IMR-90 (cell line): ENCODE measurements at regions not wholly inside any gene's neighbourhood (a gene's known extent, or its start where the extent isn't known, plus 50 kb on each side); places are given as distances from the start of the nearest gene placed in this dataset.

ENCODE experiments used
- ATAC-seq: fragments of 200-7000 bp; cut with Tn5 transposase; 2 replicates; pipeline ENCODE4 v1.9.1; 2020; ENCODE audit warnings: low read depth, mild to moderate bottlenecking, moderate library complexity
- BruUV-seq: library from RNA; stranded (reverse); fragments of 400-500 nt; replicated peaks from 2 replicates; lab custom pipeline; 2021; lab: Mats Ljungman, UMichigan
- CTCF ChIA-PET: fragments of 300-600 bp; formaldehyde crosslinking; extraction: SDS; loops from one replicate; lab custom pipeline; 2021; ENCODE audit warnings: antibody characterized with exemption; lab: Yijun Ruan, JAX
- POLR2A ChIA-PET: fragments of 300-600 bp; sonication (Branson Sonifier 250); formaldehyde crosslinking; loops from one replicate; lab custom pipeline; 2022; ENCODE audit warnings: antibody characterized with exemption; ENCODE audit not compliant: unreplicated experiment; lab: Charles Lee
- DNase-seq: peaks from one replicate; pipeline ENCODE4 v3.0.0; 2013
- H2AFZ ChIP-seq: replicated peaks from 2 replicates; pipeline ENCODE3; 2013; ENCODE audit warnings: low read length, mild to moderate bottlenecking; ENCODE audit not compliant: poor library complexity
- H2AK5ac ChIP-seq: 2 replicates; pipeline ENCODE4 v1.6.1; 2013; ENCODE audit warnings: low read depth, low read length, inconsistent platforms
- H2AK9ac ChIP-seq: replicated peaks from 2 replicates; pipeline ENCODE3; 2013; ENCODE audit warnings: mild to moderate bottlenecking, low read depth, low read length, moderate library complexity; ENCODE audit not compliant: poor library complexity
- H2BK120ac ChIP-seq: 2 replicates; pipeline ENCODE4 v1.6.1; 2013; ENCODE audit warnings: low read depth, low read length, inconsistent platforms
- H2BK15ac ChIP-seq: 3 replicates; pipeline ENCODE4 v1.6.1; 2013; ENCODE audit warnings: low read depth, low read length, inconsistent platforms
- H2BK20ac ChIP-seq: 2 replicates; pipeline ENCODE4 v1.6.1; 2013; ENCODE audit warnings: low read depth, mild to moderate bottlenecking, inconsistent platforms, low read length, moderate library complexity
- H2BK5ac ChIP-seq: 2 replicates; pipeline ENCODE4 v1.6.1; 2013; ENCODE audit warnings: mild to moderate bottlenecking, low read depth, low read length, inconsistent platforms; ENCODE audit not compliant: poor library complexity, severe bottlenecking
- H3K14ac ChIP-seq: replicated peaks from 2 replicates; pipeline ENCODE4 v1.6.1; 2013; ENCODE audit warnings: low read depth, low read length, inconsistent platforms
- H3K18ac ChIP-seq: 2 replicates; pipeline ENCODE4 v1.6.1; 2013; ENCODE audit warnings: low read depth, low read length, control low read depth
- H3K23ac ChIP-seq: 2 replicates; pipeline ENCODE4 v1.6.1; 2013; ENCODE audit warnings: low read depth, low read length, inconsistent platforms
- H3K27ac ChIP-seq: 2 replicates; pipeline ENCODE4 v1.5.1; 2013; ENCODE audit warnings: mild to moderate bottlenecking, control low read depth, low read length; ENCODE audit not compliant: insufficient read depth
- H3K27me3 ChIP-seq: 2 replicates; pipeline ENCODE4 v1.6.1; 2013; ENCODE audit warnings: low read length; ENCODE audit not compliant: control insufficient read depth, insufficient read depth
- H3K36me3 ChIP-seq: 2 replicates; pipeline ENCODE4 v1.6.1; 2013; ENCODE audit warnings: low read length, mixed read lengths; ENCODE audit not compliant: control insufficient read depth, insufficient read depth
- H3K4ac ChIP-seq: 2 replicates; pipeline ENCODE4 v1.6.1; 2013; ENCODE audit warnings: low read depth, low read length, inconsistent platforms
- H3K4me1 ChIP-seq: 2 replicates; pipeline ENCODE4 v1.6.1; 2013; ENCODE audit warnings: low read length, mixed read lengths; ENCODE audit not compliant: control insufficient read depth, insufficient read depth
- H3K4me2 ChIP-seq: 2 replicates; pipeline ENCODE4 v1.6.1; 2013; ENCODE audit warnings: low read depth, mild to moderate bottlenecking, control low read depth, low read length, moderate library complexity
- H3K4me3 ChIP-seq: 2 replicates; pipeline ENCODE4 v1.5.1; 2013; ENCODE audit warnings: low read depth, mild to moderate bottlenecking, control low read depth, low read length, moderate library complexity; ENCODE audit not compliant: insufficient read depth
- H3K56ac ChIP-seq: 2 replicates; pipeline ENCODE4 v1.6.1; 2013; ENCODE audit warnings: low read length, inconsistent platforms; ENCODE audit not compliant: insufficient read depth; ENCODE audit errors: extremely low read depth
- H3K79me1 ChIP-seq, 2 experiments: 2 replicates each; pipeline ENCODE4 v1.6.1; 2013; ENCODE audit warnings: low read length in 2 of 2, inconsistent platforms in 1 of 2, low read depth in 1 of 2
- H3K9ac ChIP-seq: 2 replicates; pipeline ENCODE4 v1.6.1; 2013; ENCODE audit warnings: low read depth, low read length, control low read depth
- H3K9me1 ChIP-seq: 2 replicates; pipeline ENCODE4 v1.6.1; 2013; ENCODE audit warnings: low read length, inconsistent platforms; ENCODE audit not compliant: insufficient read depth
- H3K9me3 ChIP-seq: 2 replicates; pipeline ENCODE4 v1.6.1; 2013; ENCODE audit warnings: low read length; ENCODE audit not compliant: control insufficient read depth, insufficient read depth
- H4K20me1 ChIP-seq: 2 replicates; pipeline ENCODE4 v1.6.1; 2013; ENCODE audit warnings: low read length, inconsistent platforms; ENCODE audit not compliant: insufficient read depth
- H4K5ac ChIP-seq: 2 replicates; pipeline ENCODE4 v1.6.1; 2013; ENCODE audit warnings: mild to moderate bottlenecking, low read depth, low read length, control low read depth
- H4K8ac ChIP-seq, 2 experiments: 2 replicates each; pipeline ENCODE4 v1.6.1; 2013; ENCODE audit warnings: low read depth in 2 of 2, low read length in 2 of 2, control low read depth in 1 of 2, inconsistent platforms in 1 of 2
- H4K91ac ChIP-seq: 2 replicates; pipeline ENCODE4 v1.6.1; 2013; ENCODE audit warnings: low read depth, low read length, inconsistent platforms; ENCODE audit not compliant: insufficient read depth
- BHLHE40 ChIP-seq: fragments of 150-350 bp; IDR thresholded peaks from 2 replicates; pipeline ENCODE4 v1.6.1; 2016; ENCODE audit warnings: mild to moderate bottlenecking, low read depth, low read length
- CEBPB ChIP-seq: IDR thresholded peaks from 2 replicates; pipeline ENCODE4 v1.6.1; 2012; ENCODE audit warnings: low read depth, low read length, improper control_type of control experiment
- CHD1 ChIP-seq: IDR thresholded peaks from 2 replicates; pipeline ENCODE4 v1.6.1; 2012; ENCODE audit warnings: low read depth, low read length, improper control_type of control experiment
- ELK1 ChIP-seq: fragments of 150-350 bp; IDR thresholded peaks from 2 replicates; pipeline ENCODE4 v1.6.1; 2016; ENCODE audit warnings: low read depth, mild to moderate bottlenecking, low read length, moderate library complexity, borderline replicate concordance
- FOS ChIP-seq: fragments of 150-350 bp; IDR thresholded peaks from 2 replicates; pipeline ENCODE4 v1.6.1; 2016; ENCODE audit warnings: low read depth, low read length
- MXI1 ChIP-seq: IDR thresholded peaks from 2 replicates; pipeline ENCODE4 v1.6.1; 2012; ENCODE audit warnings: low read depth, mild to moderate bottlenecking, low read length, moderate library complexity, borderline replicate concordance
- NFE2L2 ChIP-seq: fragments of 150-350 bp; IDR thresholded peaks from 2 replicates; pipeline ENCODE4 v1.6.1; 2016; ENCODE audit warnings: low read depth, mild to moderate bottlenecking, low read length
- POLR2A ChIP-seq: IDR thresholded peaks from 2 replicates; pipeline ENCODE4 v1.6.1; 2012; ENCODE audit warnings: mild to moderate bottlenecking, low read depth, low read length
- RAD21 ChIP-seq: IDR thresholded peaks from 2 replicates; pipeline ENCODE4 v1.6.1; 2012; ENCODE audit warnings: low read length, improper control_type of control experiment
- RCOR1 ChIP-seq: IDR thresholded peaks from 2 replicates; pipeline ENCODE4 v1.6.1; 2012; ENCODE audit warnings: mild to moderate bottlenecking, low read length, improper control_type of control experiment; ENCODE audit not compliant: insufficient replicate concordance
- RFX5 ChIP-seq: IDR thresholded peaks from 2 replicates; pipeline ENCODE4 v1.8.0; 2012; ENCODE audit warnings: low read depth, mild to moderate bottlenecking, low read length, moderate library complexity
- SMC3 ChIP-seq: fragments of 150-350 bp; IDR thresholded peaks from 2 replicates; pipeline ENCODE4 v1.6.1; 2016; ENCODE audit warnings: low read depth, mild to moderate bottlenecking, antibody characterized with exemption, low read length, moderate library complexity
- WGBS, 2 experiments: methylation state at CpG; one replicate each; pipeline versions ENCODE4 v1.1.5 to v1.1.7; 2013; ENCODE audit warnings: missing lambda C conversion rate in 2 of 2; ENCODE audit not compliant: insufficient read length in 1 of 2; ENCODE audit errors: extremely low coverage in 2 of 2; 5-methylcytosine and 5-hydroxymethylcytosine counted together
- dilution Hi-C: fragments of 300-500 bp; cut with HindIII; formaldehyde crosslinking; loops from one replicate; pipeline ENCODE4 v1.14.3; 2018; ENCODE audit warnings: low sequenced_read_pairs; ENCODE audit not compliant: unreplicated experiment
- in situ Hi-C: fragments of 300-500 bp; cut with MboI; formaldehyde crosslinking; loops from 3 replicates; pipeline ENCODE4 v1.14.3; 2019; ENCODE audit warnings: low sequenced_read_pairs, inconsistent platforms, mixed read lengths
- intact Hi-C: fragments of 100-400 bp; cut with micrococcal nuclease; formaldehyde crosslinking; loops from 2 replicates; pipeline ENCODE4 v1.10.0; 2022
- TF ChIP-seq, protein P1 (sequence below): conservative IDR thresholded peaks from 2 replicates; pipeline ENCODE4 v1.5.1; 2012; ENCODE audit warnings: mild to moderate bottlenecking, low read depth, low read length, improper control_type of control experiment
- TF ChIP-seq, protein P2 (sequence below): fragments of 150-350 bp; IDR thresholded peaks from 2 replicates; pipeline ENCODE4 v1.6.1; 2017; ENCODE audit warnings: mild to moderate bottlenecking, antibody characterized with exemption, low read length, low read depth

GRCh38 chrX:136975684-136976470, 57.9 kb downstream of the GPR101 start:
- H3K4ac ChIP-seq = no peak overlapping the region
- CTCF ChIA-PET = no interaction called here
- 67% methylated on average over 1 of the region's 3 CpGs; no CpG with 5 or more reads in 1 of the 2 experiments for WGBS, 2 experiments

More at GRCh38 chrX:136975684-136976470, 57.9 kb downstream of the GPR101 start:
- H3K23ac ChIP-seq = no peak overlapping the region
- H3K14ac ChIP-seq = no peak overlapping the region
- H4K8ac ChIP-seq = no peak overlapping the region
- H3K4me1 ChIP-seq = no peaks in the 10 kb centered on the region
- TF ChIP-seq, protein P1, sequence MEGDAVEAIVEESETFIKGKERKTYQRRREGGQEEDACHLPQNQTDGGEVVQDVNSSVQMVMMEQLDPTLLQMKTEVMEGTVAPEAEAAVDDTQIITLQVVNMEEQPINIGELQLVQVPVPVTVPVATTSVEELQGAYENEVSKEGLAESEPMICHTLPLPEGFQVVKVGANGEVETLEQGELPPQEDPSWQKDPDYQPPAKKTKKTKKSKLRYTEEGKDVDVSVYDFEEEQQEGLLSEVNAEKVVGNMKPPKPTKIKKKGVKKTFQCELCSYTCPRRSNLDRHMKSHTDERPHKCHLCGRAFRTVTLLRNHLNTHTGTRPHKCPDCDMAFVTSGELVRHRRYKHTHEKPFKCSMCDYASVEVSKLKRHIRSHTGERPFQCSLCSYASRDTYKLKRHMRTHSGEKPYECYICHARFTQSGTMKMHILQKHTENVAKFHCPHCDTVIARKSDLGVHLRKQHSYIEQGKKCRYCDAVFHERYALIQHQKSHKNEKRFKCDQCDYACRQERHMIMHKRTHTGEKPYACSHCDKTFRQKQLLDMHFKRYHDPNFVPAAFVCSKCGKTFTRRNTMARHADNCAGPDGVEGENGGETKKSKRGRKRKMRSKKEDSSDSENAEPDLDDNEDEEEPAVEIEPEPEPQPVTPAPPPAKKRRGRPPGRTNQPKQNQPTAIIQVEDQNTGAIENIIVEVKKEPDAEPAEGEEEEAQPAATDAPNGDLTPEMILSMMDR = no peak
- TF ChIP-seq POLR2A = no peak
- no peak for TF ChIP-seq RAD21
- TF ChIP-seq ELK1 = no peak
- TF ChIP-seq CHD1 = no peak
- TF ChIP-seq NFE2L2 = no peak
- no peak for TF ChIP-seq FOS
- TF ChIP-seq CEBPB = no peak
- no peak for TF ChIP-seq RFX5
- no peak for TF ChIP-seq SMC3
- no peak for TF ChIP-seq MXI1
- TF ChIP-seq, protein P2, sequence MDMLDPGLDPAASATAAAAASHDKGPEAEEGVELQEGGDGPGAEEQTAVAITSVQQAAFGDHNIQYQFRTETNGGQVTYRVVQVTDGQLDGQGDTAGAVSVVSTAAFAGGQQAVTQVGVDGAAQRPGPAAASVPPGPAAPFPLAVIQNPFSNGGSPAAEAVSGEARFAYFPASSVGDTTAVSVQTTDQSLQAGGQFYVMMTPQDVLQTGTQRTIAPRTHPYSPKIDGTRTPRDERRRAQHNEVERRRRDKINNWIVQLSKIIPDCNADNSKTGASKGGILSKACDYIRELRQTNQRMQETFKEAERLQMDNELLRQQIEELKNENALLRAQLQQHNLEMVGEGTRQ = no peak
- no peak for TF ChIP-seq RCOR1
- no peak for TF ChIP-seq BHLHE40
- no peak overlapping the region for H4K91ac ChIP-seq
- H3K36me3 ChIP-seq = no peaks in the 10 kb centered on the region
- H3K18ac ChIP-seq = no peak overlapping the region
- no peak overlapping the region for H2AK5ac ChIP-seq
- DNase-seq (no peak), ATAC-seq (no peak)
- no peak overlapping the region for H2AFZ ChIP-seq
- no peak overlapping the region for H2BK15ac ChIP-seq
- H2BK20ac ChIP-seq = no peak overlapping the region
- POLR2A ChIA-PET = no interaction called here
- no TSS peak for BruUV-seq
- no peak overlapping the region for H3K4me2 ChIP-seq
- H3K9me1 ChIP-seq = no peaks in the 10 kb centered on the region
- no peaks in the 10 kb centered on the region for H3K9me3 ChIP-seq
- H3K27ac ChIP-seq = no peak overlapping the region
- no peak overlapping the region for H3K4me3 ChIP-seq
- in situ Hi-C loops = no loop called here
- no peak overlapping the region for H3K56ac ChIP-seq
- intact Hi-C loops = no loop called here
- H3K79me1 ChIP-seq = no peaks in the 10 kb centered on the region
- no peaks in the 10 kb centered on the region for H4K20me1 ChIP-seq
- no peak overlapping the region for H3K9ac ChIP-seq
- dilution Hi-C loops = no loop called here
- no peak overlapping the region for H2AK9ac ChIP-seq
- H4K5ac ChIP-seq = no peak overlapping the region
- H2BK5ac ChIP-seq = no peak overlapping the region
- no peaks in the 10 kb centered on the region for H3K27me3 ChIP-seq
- no peak overlapping the region for H2BK120ac ChIP-seq
